ENCODE measurements at regions not wholly inside any gene's neighbourhood (a gene's known extent, or its start where the extent isn't known, plus 50 kb on each side); places are given as distances from the start of the nearest gene placed in this dataset.

- no peak for DNase-seq (ENCODE audit: low read depth)
- Histone ChIP-seq H3K27me3 (replicated peaks; ENCODE audit: control insufficient read depth, insufficient read depth, low read length) (no peaks in the 10 kb centered on the region), H3K4me3 (ENCODE audit: low read length) (no peak overlapping the region), H3K4me1 (ENCODE audit: control insufficient read depth, insufficient read depth, low read length) (peaks cover 13% of the 10 kb centered on the region), H3K9me3 (ENCODE audit: control insufficient read depth, low read length) (no peaks in the 10 kb centered on the region), H3K9ac (ENCODE audit: low read length) (no peak overlapping the region), H3K36me3 (ENCODE audit: control insufficient read depth, insufficient read depth, low read length, severe bottlenecking) (no peaks in the 10 kb centered on the region)
These were observed 644.2 kb upstream of the GJE1 start for GRCh38 chr6:141488488-141488887.

- no peak for DNase-seq (ENCODE audit: low read depth)
- Histone ChIP-seq H3K36me3 (ENCODE audit: control insufficient read depth, insufficient read depth, low read length, severe bottlenecking) (no peaks in the 10 kb centered on the region), H3K4me3 (ENCODE audit: low read length) (no peak overlapping the region), H3K9ac (ENCODE audit: low read length) (no peak overlapping the region), H3K9me3 (ENCODE audit: control insufficient read depth, low read length) (no peaks in the 10 kb centered on the region), H3K27me3 (replicated peaks; ENCODE audit: control insufficient read depth, insufficient read depth, low read length) (no peaks in the 10 kb centered on the region), H3K4me1 (ENCODE audit: control insufficient read depth, insufficient read depth, low read length) (peaks cover 23% of the 10 kb centered on the region)
These were observed 645.8 kb upstream of the GJE1 start for GRCh38 chr6:141486942-141487341.

- Histone ChIP-seq H3K9ac (ENCODE audit: low read length) (peak overlapping the region; percentile 39), H3K4me3 (ENCODE audit: low read length) (no peak overlapping the region), H3K27me3 (replicated peaks; ENCODE audit: control insufficient read depth, insufficient read depth, low read length) (no peaks in the 10 kb centered on the region), H3K9me3 (ENCODE audit: control insufficient read depth, low read length) (peaks cover 4% of the 10 kb centered on the region), H3K36me3 (ENCODE audit: control insufficient read depth, insufficient read depth, low read length, severe bottlenecking) (no peaks in the 10 kb centered on the region), H3K4me1 (ENCODE audit: control insufficient read depth, insufficient read depth, low read length) (peaks cover 23% of the 10 kb centered on the region)
- DNase-seq (ENCODE audit: low read depth): no peak
These were observed 648.0 kb upstream of the GJE1 start for GRCh38 chr6:141484711-141485110.

DNA sequence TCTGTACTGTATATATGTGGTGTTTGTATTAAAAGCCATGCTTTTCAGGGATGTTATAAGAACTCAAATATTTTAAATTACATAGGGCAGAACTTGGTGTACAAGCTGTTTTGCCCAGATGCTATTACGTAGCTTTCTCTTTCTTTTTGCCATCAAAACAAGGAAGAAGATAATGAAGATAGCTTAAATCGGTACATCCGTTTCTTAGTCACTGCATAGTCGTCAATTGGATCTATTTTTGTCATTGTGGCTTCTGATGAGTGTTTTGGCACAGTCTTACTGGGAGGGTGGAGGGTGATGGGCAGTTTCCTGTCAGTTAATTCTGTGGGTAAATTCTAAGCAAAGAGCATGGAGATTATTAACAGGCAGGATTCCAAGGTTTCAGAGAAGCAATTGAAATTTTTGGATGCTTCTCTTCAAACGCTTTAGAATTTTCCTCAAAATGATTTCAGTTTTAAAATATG, 649.1 kb upstream of the GJE1 start:
- peak; percentile 75 for DNase-seq (ENCODE audit: low read depth)
- Histone ChIP-seq H3K4me1 (ENCODE audit: control insufficient read depth, insufficient read depth, low read length) (peaks cover 23% of the 10 kb centered on the region), H3K9me3 (ENCODE audit: control insufficient read depth, low read length) (peaks cover 4% of the 10 kb centered on the region), H3K27me3 (replicated peaks; ENCODE audit: control insufficient read depth, insufficient read depth, low read length) (no peaks in the 10 kb centered on the region), H3K4me3 (ENCODE audit: low read length) (peak overlapping the region; percentile 75), H3K36me3 (ENCODE audit: control insufficient read depth, insufficient read depth, low read length, severe bottlenecking) (no peaks in the 10 kb centered on the region), H3K9ac (ENCODE audit: low read length) (peak overlapping the region; percentile 83)

DNA sequence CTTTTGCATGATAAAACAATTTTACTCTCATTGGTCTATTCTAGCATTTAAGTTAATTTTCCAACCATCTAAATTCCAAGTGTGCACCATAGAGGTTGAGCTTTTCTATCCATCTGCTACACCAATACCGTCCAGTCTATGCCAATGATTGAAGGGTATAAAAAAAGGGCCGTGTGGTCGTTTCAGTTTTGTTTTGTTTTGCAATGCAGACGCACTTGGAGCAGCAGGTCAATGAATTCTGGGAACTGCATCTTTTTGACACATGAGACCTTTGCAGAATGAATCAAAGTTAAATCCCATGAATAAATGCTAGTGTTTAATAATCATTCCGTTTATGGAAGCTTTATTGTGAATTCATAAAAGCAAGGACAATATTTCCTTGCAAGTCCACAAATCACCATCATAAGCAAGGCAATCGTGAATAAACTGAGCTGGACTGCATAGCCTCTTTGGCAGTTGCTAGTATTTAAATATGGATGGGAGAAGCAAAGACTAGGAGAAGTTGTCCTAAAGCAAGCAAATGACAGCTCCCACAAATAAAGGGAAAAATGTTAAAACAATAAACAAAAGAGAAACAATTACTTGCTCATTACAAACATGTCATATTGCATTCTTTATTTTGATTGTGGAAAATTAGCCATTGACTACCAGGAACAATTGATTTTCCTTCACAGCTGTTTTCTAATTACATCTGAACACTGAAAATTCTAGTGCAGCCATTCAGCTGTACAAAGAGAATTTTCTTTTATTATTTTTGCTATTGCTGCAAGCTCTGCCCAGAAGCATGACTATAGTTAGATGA, 649.7 kb upstream of the GJE1 start:
- peak overlapping the region; percentile 75 for H3K4me3 ChIP-seq (ENCODE audit: low read length)

GRCh38 chr6:141475259-141475658, 657.5 kb upstream of the GJE1 start:
- Histone ChIP-seq H3K9ac (ENCODE audit: low read length) (no peak overlapping the region), H3K36me3 (ENCODE audit: control insufficient read depth, insufficient read depth, low read length, severe bottlenecking) (no peaks in the 10 kb centered on the region), H3K27me3 (replicated peaks; ENCODE audit: control insufficient read depth, insufficient read depth, low read length) (no peaks in the 10 kb centered on the region), H3K4me1 (ENCODE audit: control insufficient read depth, insufficient read depth, low read length) (no peaks in the 10 kb centered on the region), H3K9me3 (ENCODE audit: control insufficient read depth, low read length) (peaks cover 1% of the 10 kb centered on the region), H3K4me3 (ENCODE audit: low read length) (no peak overlapping the region)
- DNase-seq (ENCODE audit: low read depth): no peak

More for the DNA sequence above, 649.7 kb upstream of the GJE1 start:
- peak overlapping the region; percentile 83 for H3K9ac ChIP-seq (ENCODE audit: low read length)
- no peaks in the 10 kb centered on the region for H3K27me3 ChIP-seq (replicated peaks; ENCODE audit: control insufficient read depth, insufficient read depth, low read length)
- peaks cover 4% of the 10 kb centered on the region for H3K9me3 ChIP-seq (ENCODE audit: control insufficient read depth, low read length)
- no peaks in the 10 kb centered on the region for H3K36me3 ChIP-seq (ENCODE audit: control insufficient read depth, insufficient read depth, low read length, severe bottlenecking)
- peaks cover 17% of the 10 kb centered on the region for H3K4me1 ChIP-seq (ENCODE audit: control insufficient read depth, insufficient read depth, low read length)
- no peak for DNase-seq (ENCODE audit: low read depth)

DNA sequence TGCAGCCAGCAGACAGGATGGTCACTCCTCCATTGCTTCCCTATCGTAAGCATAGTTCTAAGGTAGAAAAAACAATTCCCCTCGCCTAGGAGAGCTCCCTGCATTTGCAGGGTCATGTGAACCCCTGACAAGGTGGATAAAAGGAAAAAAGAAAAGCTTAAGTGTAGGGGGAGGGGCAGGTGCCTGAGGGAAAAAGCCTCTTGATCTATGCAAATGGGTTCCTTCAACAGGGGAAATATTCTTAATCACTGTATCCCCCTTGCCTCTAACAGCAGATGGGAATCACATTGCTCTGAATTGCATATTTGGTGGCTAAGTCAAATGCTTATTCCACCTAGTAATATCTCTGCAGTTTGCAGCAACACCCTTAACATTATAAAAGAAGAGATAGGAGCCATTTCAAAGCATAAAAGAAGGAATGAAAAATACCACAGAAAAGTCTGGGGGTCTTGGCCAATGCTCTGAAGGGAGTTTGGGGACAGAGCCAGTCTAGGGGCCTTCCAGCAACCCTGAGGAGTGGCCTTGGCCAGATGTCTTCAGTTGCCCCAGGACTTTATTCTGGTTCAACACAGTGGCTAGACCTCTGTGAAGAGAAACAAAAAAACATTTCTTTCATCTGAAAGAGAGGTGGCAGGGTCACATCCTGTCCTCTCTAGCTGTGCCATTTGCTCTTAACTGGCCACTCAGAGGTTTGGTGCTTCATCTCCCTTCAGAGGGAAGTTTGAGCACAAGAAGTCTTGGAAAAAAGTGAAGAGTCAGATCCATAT, 660.4 kb upstream of the GJE1 start:
- no peak overlapping the region for H3K9ac ChIP-seq (ENCODE audit: low read length)
- H3K36me3 ChIP-seq (ENCODE audit: control insufficient read depth, insufficient read depth, low read length, severe bottlenecking): no peaks in the 10 kb centered on the region
- H3K9me3 ChIP-seq (ENCODE audit: control insufficient read depth, low read length): peaks cover 3% of the 10 kb centered on the region
- DNase-seq (ENCODE audit: low read depth): no peak
- peaks cover 8% of the 10 kb centered on the region for H3K4me1 ChIP-seq (ENCODE audit: control insufficient read depth, insufficient read depth, low read length)
- H3K4me3 ChIP-seq (ENCODE audit: low read length): no peak overlapping the region
- H3K27me3 ChIP-seq (replicated peaks; ENCODE audit: control insufficient read depth, insufficient read depth, low read length): no peaks in the 10 kb centered on the region

- H3K4me1 ChIP-seq (ENCODE audit: control insufficient read depth, insufficient read depth, low read length): peaks cover 14% of the 10 kb centered on the region
- no peak overlapping the region for H3K9ac ChIP-seq (ENCODE audit: low read length)
- H3K9me3 ChIP-seq (ENCODE audit: control insufficient read depth, low read length): peaks cover 3% of the 10 kb centered on the region
- no peaks in the 10 kb centered on the region for H3K36me3 ChIP-seq (ENCODE audit: control insufficient read depth, insufficient read depth, low read length, severe bottlenecking)
- no peak overlapping the region for H3K4me3 ChIP-seq (ENCODE audit: low read length)
- H3K27me3 ChIP-seq (replicated peaks; ENCODE audit: control insufficient read depth, insufficient read depth, low read length): no peaks in the 10 kb centered on the region
- no peak for DNase-seq (ENCODE audit: low read depth)
These were observed 661.9 kb upstream of the GJE1 start for GRCh38 chr6:141470810-141471209.

DNA sequence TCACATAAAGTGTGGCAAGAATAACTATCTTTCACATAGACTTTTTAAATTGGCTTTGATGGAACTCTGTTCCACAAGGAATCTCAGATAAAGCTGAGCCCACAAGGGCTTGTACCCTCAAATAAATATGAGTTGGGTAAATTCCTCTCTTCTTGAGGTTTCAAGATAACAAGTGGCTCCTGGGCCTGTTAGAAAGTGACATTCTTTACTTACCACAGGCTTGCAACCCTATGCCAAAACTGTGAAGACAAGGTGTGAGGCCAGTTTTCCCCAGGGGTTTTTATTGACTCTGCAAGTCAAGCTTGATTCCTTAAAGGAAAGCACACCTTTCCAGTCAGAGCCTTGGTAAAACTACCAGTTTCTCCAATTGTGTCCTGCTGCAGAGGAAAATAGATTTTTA, 664.8 kb upstream of the GJE1 start:
- Histone ChIP-seq H3K4me3 (ENCODE audit: low read length) (no peak overlapping the region), H3K27me3 (replicated peaks; ENCODE audit: control insufficient read depth, insufficient read depth, low read length) (no peaks in the 10 kb centered on the region), H3K9me3 (ENCODE audit: control insufficient read depth, low read length) (peaks cover 3% of the 10 kb centered on the region), H3K36me3 (ENCODE audit: control insufficient read depth, insufficient read depth, low read length, severe bottlenecking) (no peaks in the 10 kb centered on the region), H3K4me1 (ENCODE audit: control insufficient read depth, insufficient read depth, low read length) (peaks cover 39% of the 10 kb centered on the region), H3K9ac (ENCODE audit: low read length) (no peak overlapping the region)
- DNase-seq (ENCODE audit: low read depth): peak; percentile 32

- DNase-seq (ENCODE audit: low read depth): no peak
- Histone ChIP-seq H3K27me3 (replicated peaks; ENCODE audit: control insufficient read depth, insufficient read depth, low read length) (no peaks in the 10 kb centered on the region), H3K9ac (ENCODE audit: low read length) (peak overlapping the region; percentile 59), H3K4me1 (ENCODE audit: control insufficient read depth, insufficient read depth, low read length) (peaks cover 48% of the 10 kb centered on the region), H3K9me3 (ENCODE audit: control insufficient read depth, low read length) (peaks cover 3% of the 10 kb centered on the region), H3K4me3 (ENCODE audit: low read length) (no peak overlapping the region), H3K36me3 (ENCODE audit: control insufficient read depth, insufficient read depth, low read length, severe bottlenecking) (no peaks in the 10 kb centered on the region)
These were observed 665.7 kb upstream of the GJE1 start for GRCh38 chr6:141467041-141467440.

DNA sequence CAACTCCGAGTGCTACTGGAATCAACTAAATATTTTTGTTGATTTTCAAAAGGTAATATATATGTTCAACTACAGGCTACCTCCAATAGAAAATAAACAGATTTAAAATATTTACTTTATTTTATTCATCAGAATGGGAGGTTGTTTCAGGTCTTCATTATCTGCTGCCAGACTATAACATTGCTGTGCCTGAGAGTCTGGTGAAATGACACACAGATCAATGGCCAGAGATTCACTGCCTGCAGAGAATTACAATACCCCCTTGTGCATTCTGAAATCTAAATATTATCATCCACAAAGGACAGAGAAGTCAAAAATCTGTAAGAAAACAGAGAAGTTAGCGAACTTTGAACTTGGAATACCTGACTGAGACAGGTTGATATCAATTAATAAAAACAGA, 667.8 kb upstream of the GJE1 start:
- DNase-seq (ENCODE audit: low read depth): no peak

More for the DNA sequence above, 667.8 kb upstream of the GJE1 start:
- peaks cover 3% of the 10 kb centered on the region for H3K9me3 ChIP-seq (ENCODE audit: control insufficient read depth, low read length)
- no peaks in the 10 kb centered on the region for H3K27me3 ChIP-seq (replicated peaks; ENCODE audit: control insufficient read depth, insufficient read depth, low read length)
- H3K36me3 ChIP-seq (ENCODE audit: control insufficient read depth, insufficient read depth, low read length, severe bottlenecking): no peaks in the 10 kb centered on the region
- peak overlapping the region; percentile 52 for H3K4me3 ChIP-seq (ENCODE audit: low read length)
- H3K4me1 ChIP-seq (ENCODE audit: control insufficient read depth, insufficient read depth, low read length): peaks cover 48% of the 10 kb centered on the region
- H3K9ac ChIP-seq (ENCODE audit: low read length): peak overlapping the region; percentile 75

Measured in adipocyte (in vitro differentiated cells).